SU-DHL-6 (cell line): ENCODE measurements at regions not wholly inside any gene's neighbourhood (a gene's known extent, or its start where the extent isn't known, plus 50 kb on each side); places are given as distances from the start of the nearest gene placed in this dataset.
"Not testable (repeated sequence)": the region's sequence is repeated elsewhere in the genome, so short reads cannot be mapped to it uniquely, and the experiment has no call there.

Experiments used
- H2AFZ ChIP-seq: fragments of 200-600 bp; sonication (generic); 2 replicates; pipeline ENCODE4 v1.6.1; 2014; ENCODE audit warnings: low read depth, mild to moderate bottlenecking, moderate library complexity, mixed read lengths, antibody characterized with exemption, low read length; ENCODE audit not compliant: severe bottlenecking
- H3F3A ChIP-seq: fragments of 200-600 bp; shearing (Covaris generic); 2 replicates; pipeline ENCODE4 v1.6.0; 2016; ENCODE audit warnings: antibody characterized with exemption, mild to moderate bottlenecking; ENCODE audit not compliant: insufficient read depth
- H3K27ac ChIP-seq: fragments of 200-600 bp; sonication (generic); 2 replicates; pipeline ENCODE4 v1.5.1; 2016; ENCODE audit warnings: low read depth, mild to moderate bottlenecking, low read length, moderate library complexity, mixed read lengths
- H3K27me3 ChIP-seq: fragments of 200-600 bp; sonication (generic), shearing (Covaris generic); 2 replicates; pipeline ENCODE4 v1.6.0; 2014; ENCODE audit warnings: mild to moderate bottlenecking, low read length
- H3K36me3 ChIP-seq: fragments of 200-600 bp; sonication (generic); 2 replicates; pipeline ENCODE4 v1.6.1; 2014; ENCODE audit warnings: mild to moderate bottlenecking, low read length, mixed read lengths
- H3K4me2 ChIP-seq: fragments of 300-600, 200-600 bp; shearing (Covaris generic), sonication (generic); 2 replicates; pipeline ENCODE4 v1.6.0; 2014; ENCODE audit warnings: low read length, low read depth, mild to moderate bottlenecking; ENCODE audit not compliant: poor library complexity, severe bottlenecking
- H3K4me3 ChIP-seq: fragments of 200-600 bp; sonication (generic); 2 replicates; pipeline ENCODE4 v1.5.1; 2014; ENCODE audit warnings: antibody characterized with exemption, low read length, mild to moderate bottlenecking, mixed read lengths; ENCODE audit not compliant: insufficient read depth, poor library complexity, severe bottlenecking
- H3K79me2 ChIP-seq: fragments of 200-600 bp; sonication (generic); 2 replicates; pipeline ENCODE4 v1.6.1; 2014; ENCODE audit warnings: mild to moderate bottlenecking, low read length, moderate library complexity; ENCODE audit not compliant: insufficient read depth
- H3K9ac ChIP-seq: fragments of 200-600 bp; sonication (generic); 2 replicates; pipeline ENCODE4 v1.7.0; 2014; ENCODE audit warnings: mild to moderate bottlenecking, low read length
- H3K9me2 ChIP-seq: fragments of 200-600 bp; sonication (generic); replicated peaks from 2 replicates; pipeline ENCODE4 v1.6.1; 2014; ENCODE audit warnings: low read length; ENCODE audit not compliant: insufficient read depth
- H3K9me3 ChIP-seq: fragments of 200-600 bp; sonication (generic); 2 replicates; pipeline ENCODE4 v1.6.1; 2014; ENCODE audit warnings: low read length, mixed read lengths; ENCODE audit not compliant: insufficient read depth
- H4K20me1 ChIP-seq: fragments of 200-600 bp; sonication (generic); 2 replicates; pipeline ENCODE4 v1.6.1; 2014; ENCODE audit warnings: low read depth, mild to moderate bottlenecking, antibody characterized with exemption, low read length, moderate library complexity, mixed read lengths
- CTCF ChIP-seq: fragments of 200-600 bp; sonication (generic); IDR thresholded peaks from one replicate; pipeline ENCODE4 v1.5.1; 2017; ENCODE audit warnings: antibody characterized with exemption, mild to moderate bottlenecking, low read length, moderate library complexity; ENCODE audit not compliant: insufficient read depth, poor library complexity, severe bottlenecking
- EZH2phosphoT487 ChIP-seq: fragments of 200-600 bp; sonication (generic), shearing (Covaris generic); conservative IDR thresholded peaks from 2 replicates; pipeline ENCODE4 v1.6.1; 2018; ENCODE audit warnings: mild to moderate bottlenecking, antibody characterized with exemption, low read length, moderate library complexity, mixed read lengths

GRCh38 chr4:64068096-64068495, 341.2 kb downstream of the TECRL start:
- Histone ChIP-seq H2AFZ (no peak overlapping the region), H3K79me2 (no peaks in the 10 kb centered on the region), H3K4me3 (no peak overlapping the region), H3K36me3 (no peaks in the 10 kb centered on the region), H3K27ac (no peak overlapping the region), H3K9ac (no peak overlapping the region), H3K9me3 (no peaks in the 10 kb centered on the region), H3K27me3 (no peaks in the 10 kb centered on the region), H3K4me2 (no peak overlapping the region), H4K20me1 (no peaks in the 10 kb centered on the region), H3K9me2 (no peaks in the 10 kb centered on the region), H3F3A (no peaks in the 10 kb centered on the region)
- TF ChIP-seq EZH2phosphoT487, result no peak
- no peak for TF ChIP-seq CTCF

- TF ChIP-seq CTCF (no peak), EZH2phosphoT487 (no peak)
Observed at GRCh38 chr4:64062991-64063390, 346.3 kb downstream of the TECRL start.

GRCh38 chr4:64037033-64037432, 372.2 kb downstream of the TECRL start:
- H2AFZ ChIP-seq, H3K36me3 ChIP-seq, H3K4me2 ChIP-seq, H3K79me2 ChIP-seq, H3K4me3 ChIP-seq, H3F3A ChIP-seq, H3K9me2 ChIP-seq, H3K9me3 ChIP-seq, H3K27me3 ChIP-seq, H3K27ac ChIP-seq, H4K20me1 ChIP-seq, H3K9ac ChIP-seq: not testable (repeated sequence)

More at GRCh38 chr4:64062991-64063390, 346.3 kb downstream of the TECRL start:
- Histone ChIP-seq H3K79me2 (no peaks in the 10 kb centered on the region), H4K20me1 (no peaks in the 10 kb centered on the region), H3K36me3 (no peaks in the 10 kb centered on the region), H3K4me3 (no peak overlapping the region), H3K9me3 (no peaks in the 10 kb centered on the region), H3K27me3 (no peaks in the 10 kb centered on the region), H2AFZ (no peak overlapping the region), H3K4me2 (no peak overlapping the region), H3K27ac (no peak overlapping the region), H3K9me2 (no peaks in the 10 kb centered on the region), H3K9ac (no peak overlapping the region), H3F3A (no peaks in the 10 kb centered on the region)

- H3K27me3 ChIP-seq, result no peaks in the 10 kb centered on the region
- H3K4me2 ChIP-seq, result no peak overlapping the region
- no peaks in the 10 kb centered on the region for H3K36me3 ChIP-seq
- H3K27ac ChIP-seq, result no peak overlapping the region
- no peak overlapping the region for H3K4me3 ChIP-seq
- TF ChIP-seq CTCF (no peak), EZH2phosphoT487 (no peak)
- no peaks in the 10 kb centered on the region for H4K20me1 ChIP-seq
- no peaks in the 10 kb centered on the region for H3K9me2 ChIP-seq
- no peaks in the 10 kb centered on the region for H3K79me2 ChIP-seq
- H3F3A ChIP-seq, result no peaks in the 10 kb centered on the region
- H3K9me3 ChIP-seq, result no peaks in the 10 kb centered on the region
- no peak overlapping the region for H3K9ac ChIP-seq
- H2AFZ ChIP-seq, result no peak overlapping the region
Observed at GRCh38 chr4:64022560-64022959, 386.7 kb downstream of the TECRL start.
